ENCODE measurements at regions not wholly inside any gene's neighbourhood (a gene's known extent, or its start where the extent isn't known, plus 50 kb on each side); places are given as distances from the start of the nearest gene placed in this dataset.

- DNase-seq: no peak
Observed at GRCh38 chr14:43243168-43243567, 1263.9 kb downstream of the FSCB start.

- DNase-seq: no peak
Observed at GRCh38 chr14:43232261-43232660, 1274.8 kb downstream of the FSCB start.

GRCh38 chr14:43215524-43215923, 1291.6 kb downstream of the FSCB start:
- no peak for DNase-seq

- no peak for DNase-seq
Observed at GRCh38 chr14:43207189-43207588, 1299.9 kb downstream of the FSCB start.

GRCh38 chr14:43204816-43205215, 1302.3 kb downstream of the FSCB start:
- DNase-seq: no peak

GRCh38 chr14:43200519-43200918, 1306.6 kb downstream of the FSCB start:
- DNase-seq: no peak

GRCh38 chr14:43198465-43198864, 1308.6 kb downstream of the FSCB start:
- no peak for DNase-seq

GRCh38 chr14:43184540-43184939, 1322.5 kb downstream of the FSCB start:
- DNase-seq: no peak

GRCh38 chr14:43183916-43184315, 1323.2 kb downstream of the FSCB start:
- DNase-seq: no peak

- no peak for DNase-seq
Observed at GRCh38 chr14:43175896-43176295, 1331.2 kb downstream of the FSCB start.

- no peak for DNase-seq
Observed at GRCh38 chr14:43172899-43173548, 1334.1 kb downstream of the FSCB start.

GRCh38 chr14:43169722-43170121, 1337.4 kb downstream of the FSCB start:
- DNase-seq: no peak

- no peak for DNase-seq
Observed at GRCh38 chr14:43168371-43168925, 1338.6 kb downstream of the FSCB start.

- no peak for DNase-seq
Observed at GRCh38 chr14:43166163-43166562, 1340.9 kb downstream of the FSCB start.

- DNase-seq: no peak
Observed at GRCh38 chr14:43165651-43166050, 1341.4 kb downstream of the FSCB start.

GRCh38 chr14:43161477-43161876, 1345.6 kb downstream of the FSCB start:
- DNase-seq: no peak

- DNase-seq: no peak
Observed at GRCh38 chr14:43157661-43158060, 1349.4 kb downstream of the FSCB start.

- no peak for DNase-seq
Observed at GRCh38 chr14:43155924-43156323, 1351.2 kb downstream of the FSCB start.

- DNase-seq: no peak
Observed at GRCh38 chr14:43155258-43155657, 1351.8 kb downstream of the FSCB start.

GRCh38 chr14:43147485-43147884, 1359.6 kb downstream of the FSCB start:
- DNase-seq: no peak

- no peak for DNase-seq
Observed at GRCh38 chr14:43145361-43145760, 1361.7 kb downstream of the FSCB start.

GRCh38 chr14:43143106-43143505, 1364.0 kb downstream of the FSCB start:
- no peak for DNase-seq

GRCh38 chr14:43141636-43142191, 1365.4 kb downstream of the FSCB start:
- no peak for DNase-seq

- no peak for DNase-seq
Observed at GRCh38 chr14:43140453-43140852, 1366.6 kb downstream of the FSCB start.

GRCh38 chr14:43135877-43136411, 1371.1 kb downstream of the FSCB start:
- DNase-seq: no peak

All from GF-D8 (cell line).